ENCODE measurements at regions not wholly inside any gene's neighbourhood (a gene's known extent, or its start where the extent isn't known, plus 50 kb on each side); places are given as distances from the start of the nearest gene placed in this dataset.

DNA sequence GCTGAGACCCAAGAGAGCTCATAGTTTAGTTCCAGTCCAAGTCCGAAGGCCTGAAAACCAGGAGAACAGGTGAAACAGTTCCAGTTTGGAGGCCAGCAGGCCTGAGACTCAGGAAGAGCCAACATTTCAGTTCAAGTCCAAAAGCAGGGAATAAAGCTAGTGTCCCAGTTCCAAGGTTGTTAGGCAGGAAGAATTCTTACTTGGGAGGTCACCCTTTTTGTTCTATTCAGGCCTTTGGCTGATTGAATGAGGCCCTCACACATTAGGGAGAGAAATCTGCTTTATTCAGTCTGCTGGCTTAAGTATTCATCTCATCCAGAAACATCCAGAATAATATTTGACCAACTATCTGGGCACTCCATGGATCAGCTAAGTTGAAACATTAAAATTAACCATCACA, 294.6 kb downstream of the PCNX1 start:
- DNase-seq (ENCODE audit: low read depth in 1 of 2, low spot score in 1 of 2), result no peak

DNA sequence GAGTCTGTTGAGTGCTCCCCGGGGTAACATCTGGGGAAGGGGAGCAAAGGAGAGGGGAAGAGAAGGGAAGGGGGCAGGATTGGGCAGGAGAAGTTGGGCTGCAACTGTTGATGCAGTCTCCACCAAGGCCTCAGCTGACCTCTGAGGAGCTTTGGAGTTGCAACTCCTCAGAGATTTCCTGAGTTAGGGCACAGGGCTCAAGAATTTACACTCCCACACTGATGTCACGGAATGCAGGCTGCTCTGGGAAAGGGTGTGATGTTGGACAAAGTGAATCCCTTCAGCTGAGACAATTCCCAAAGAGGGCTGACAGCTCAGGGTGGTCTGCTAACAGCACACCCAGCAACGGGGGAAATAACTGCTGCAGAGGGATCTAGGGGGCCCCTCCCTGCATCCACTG, 295.6 kb downstream of the PCNX1 start:
- DNase-seq (ENCODE audit: low read depth in 1 of 2, low spot score in 1 of 2), result no peak

DNA sequence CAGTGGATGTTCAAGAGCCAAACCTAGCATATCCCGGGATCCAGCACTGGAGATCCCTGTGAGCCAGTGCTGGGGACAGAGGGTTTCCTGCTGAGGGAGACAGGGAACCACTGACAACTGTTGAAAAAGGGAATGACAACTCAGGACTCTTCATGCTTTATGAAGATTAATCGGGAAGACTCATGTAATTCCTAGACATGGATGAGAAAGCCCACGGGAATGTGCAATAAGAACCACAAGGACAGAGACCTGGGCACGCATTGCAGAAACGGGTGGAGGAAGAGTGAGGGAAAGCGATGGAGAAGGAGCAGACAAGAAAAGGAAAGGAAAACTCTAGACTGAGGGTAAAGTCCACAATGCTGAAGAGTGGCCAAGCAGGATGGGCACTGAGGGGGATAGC, 296.0 kb downstream of the PCNX1 start:
- DNase-seq (ENCODE audit: low read depth in 1 of 2, low spot score in 1 of 2), result no peak

DNA sequence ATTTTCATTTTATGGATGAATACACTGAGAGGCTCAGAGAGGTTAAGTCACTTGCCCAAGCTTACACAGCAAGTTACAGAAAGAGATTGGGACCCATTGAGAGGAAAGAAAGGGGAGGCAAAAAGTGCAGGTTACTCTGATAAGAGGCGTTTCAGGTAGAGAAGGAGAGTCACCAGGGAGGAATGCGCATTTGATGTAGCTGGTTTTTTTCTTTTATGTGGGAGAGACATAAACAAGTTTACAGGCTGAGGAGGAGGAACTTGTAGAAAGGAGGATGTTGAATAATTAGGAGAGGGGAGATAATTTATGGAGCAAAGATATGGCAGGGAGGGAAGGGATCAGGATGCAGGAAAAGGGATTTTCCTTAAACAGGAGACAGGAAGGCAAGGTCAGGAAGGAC, 297.0 kb downstream of the PCNX1 start:
- DNase-seq (ENCODE audit: low read depth in 1 of 2, low spot score in 1 of 2), result no peak

DNA sequence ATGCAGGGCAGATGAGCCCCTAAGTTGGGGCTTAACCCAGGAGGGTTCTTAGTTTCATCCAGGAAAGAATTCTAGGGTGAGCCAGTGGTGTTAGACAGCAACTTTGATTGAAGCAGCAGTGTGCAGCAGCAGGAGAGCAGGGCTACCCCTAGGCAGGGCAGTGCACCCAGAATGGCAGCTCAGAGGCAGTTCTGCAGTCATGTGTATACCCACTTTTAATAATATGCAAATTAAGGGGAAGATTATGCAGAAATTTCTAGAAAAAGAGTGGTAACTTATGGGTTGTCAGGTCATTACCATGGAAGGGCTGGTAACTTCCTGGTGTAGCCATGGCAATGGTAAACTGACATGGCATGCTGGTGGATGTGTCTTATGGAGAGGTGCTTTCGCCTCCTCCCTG, 297.5 kb downstream of the PCNX1 start:
- no peak for DNase-seq (ENCODE audit: low read depth in 1 of 2, low spot score in 1 of 2)

DNA sequence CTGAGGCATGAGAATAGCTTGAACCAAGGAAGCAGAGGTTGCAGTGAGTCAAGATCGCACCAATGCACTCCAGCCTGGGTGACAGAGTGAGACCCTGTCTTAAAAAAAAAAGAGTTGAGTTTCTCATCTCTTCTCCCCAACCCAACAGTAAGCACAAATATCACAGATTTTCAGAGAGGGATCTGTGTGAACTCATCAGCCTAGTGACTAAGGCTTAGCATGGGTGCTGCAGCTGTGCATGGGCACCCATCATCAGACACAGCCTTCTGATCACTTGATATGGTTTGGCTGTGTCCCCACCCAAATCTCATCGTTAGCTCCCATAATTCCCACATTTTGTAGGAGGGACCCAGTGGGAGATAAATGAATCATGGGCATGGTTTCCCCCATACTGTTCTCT, 298.9 kb downstream of the PCNX1 start:
- no peak for DNase-seq (ENCODE audit: low read depth in 1 of 2, low spot score in 1 of 2)

DNA sequence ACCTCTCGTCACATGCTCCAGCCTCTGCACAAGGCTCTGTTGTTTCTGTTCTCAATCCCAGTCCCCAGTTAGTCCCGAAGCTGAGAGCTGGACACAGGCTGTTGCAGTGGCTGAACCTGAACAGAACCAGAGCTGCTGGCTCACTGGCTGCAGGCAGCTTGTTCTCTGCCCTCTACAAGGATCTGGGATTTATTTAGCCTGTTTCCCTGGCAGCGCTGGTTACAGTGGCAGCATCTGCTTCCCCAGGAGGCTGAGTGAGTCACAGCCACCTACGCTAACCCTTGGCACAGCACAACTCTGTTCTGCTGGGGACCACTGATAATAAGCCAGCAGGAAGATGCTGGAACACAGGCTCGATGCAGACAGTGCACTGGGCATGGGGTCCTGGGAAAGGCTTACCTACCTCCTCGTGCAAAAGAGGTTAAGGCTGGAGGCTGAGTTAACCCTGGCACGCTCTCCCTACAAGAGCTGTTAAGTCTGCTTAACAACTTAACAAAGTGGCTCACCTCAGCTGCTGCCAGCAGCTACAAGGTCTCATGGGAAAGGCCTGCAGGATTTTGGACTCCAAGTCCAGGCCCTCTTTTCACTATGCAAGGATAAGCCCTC, 299.6 kb downstream of the PCNX1 start:
- DNase-seq (ENCODE audit: low read depth in 1 of 2, low spot score in 1 of 2), result no peak

DNA sequence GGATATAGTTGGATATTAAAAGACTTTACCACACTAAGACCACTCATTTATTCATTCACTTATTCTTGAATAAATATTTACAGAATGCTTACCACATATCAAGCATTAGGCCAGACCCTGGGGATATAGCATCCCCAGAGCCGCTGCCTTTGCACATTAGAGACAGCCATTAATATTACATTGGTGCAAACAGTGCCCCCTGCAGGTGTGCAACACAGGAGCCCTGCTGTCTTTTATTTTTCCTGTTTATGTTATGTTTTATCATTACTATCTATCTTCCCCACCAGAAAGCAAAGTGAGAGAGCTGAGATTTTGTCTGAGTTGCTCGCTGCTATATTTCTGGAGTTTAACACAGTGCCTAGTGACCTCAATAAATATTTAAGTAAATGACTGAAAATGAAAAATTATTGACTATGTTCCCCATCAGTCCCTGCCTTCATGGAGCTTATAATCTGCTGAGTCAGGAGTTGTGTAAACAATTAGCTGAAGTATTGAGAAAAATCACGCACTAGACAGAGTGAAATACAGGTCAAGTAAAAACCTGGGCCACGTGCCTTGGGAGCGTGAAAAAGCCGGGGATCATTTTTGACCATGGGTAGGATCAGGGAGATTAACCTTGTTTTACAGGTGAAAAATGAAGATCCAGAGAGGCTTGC, 301.6 kb downstream of the PCNX1 start:
- DNase-seq (ENCODE audit: low read depth in 1 of 2, low spot score in 1 of 2), result no peak

DNA sequence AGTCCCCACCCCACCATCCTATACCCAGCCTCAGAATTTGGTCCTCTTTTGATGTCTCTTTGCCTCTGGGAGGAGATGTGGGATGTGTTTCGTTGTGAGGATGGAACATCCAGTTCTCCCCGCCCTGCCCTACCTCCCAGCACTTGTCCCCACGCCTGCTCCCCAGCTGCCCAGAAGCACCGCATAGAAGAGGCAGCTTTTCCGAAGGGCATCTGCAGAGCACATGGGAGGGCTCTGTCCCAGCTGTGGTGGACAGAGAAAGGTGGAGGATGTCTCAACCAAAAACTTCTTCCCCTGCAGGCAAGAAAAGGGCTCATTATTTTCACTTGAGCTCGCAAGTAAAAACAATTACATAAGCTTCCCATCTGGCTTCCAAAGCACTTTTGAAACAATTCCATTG, 302.6 kb downstream of the PCNX1 start:
- no peak for DNase-seq (ENCODE audit: low read depth in 1 of 2, low spot score in 1 of 2)

DNA sequence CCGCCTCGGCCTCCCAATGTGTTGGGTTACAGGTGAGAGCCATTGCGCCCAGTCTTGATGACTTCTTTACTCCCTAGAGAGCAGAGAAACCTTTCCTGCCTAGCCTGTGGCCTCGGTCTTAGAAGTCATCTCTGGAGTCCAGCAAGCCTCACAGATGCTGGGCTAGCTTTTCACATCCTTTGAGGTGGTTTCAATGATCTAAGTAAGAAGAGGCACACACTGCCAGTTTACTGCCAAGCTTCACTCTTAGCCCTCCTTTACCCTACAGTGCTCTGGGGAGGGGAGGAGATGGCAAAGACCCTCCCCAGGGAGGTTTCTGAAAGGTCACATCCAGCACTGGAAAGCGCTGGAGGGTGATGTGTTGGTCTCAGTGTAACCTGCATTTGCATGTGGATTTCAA, 304.8 kb downstream of the PCNX1 start:
- no peak for DNase-seq (ENCODE audit: low read depth in 1 of 2, low spot score in 1 of 2)

DNA sequence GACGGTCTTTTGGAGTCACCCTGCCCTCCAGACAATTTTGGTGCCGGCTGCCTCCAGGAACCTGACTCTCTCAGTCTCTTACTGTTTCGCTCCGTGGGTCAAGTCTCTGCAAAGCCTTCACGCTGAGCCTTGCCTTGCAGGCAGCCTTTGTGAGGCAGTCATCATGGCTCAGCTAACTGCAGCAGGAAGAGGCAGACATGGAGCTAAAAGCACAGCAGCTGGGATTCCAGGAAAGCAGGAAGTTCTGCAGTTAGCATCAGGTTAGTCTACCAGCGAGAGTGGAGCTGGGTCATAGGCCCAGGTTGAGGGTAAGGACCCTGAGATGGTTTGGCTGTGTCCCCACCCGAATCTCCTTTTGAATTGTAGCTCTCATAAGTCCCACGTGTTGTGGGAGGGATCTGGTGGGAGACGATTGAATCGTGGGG, 305.4 kb downstream of the PCNX1 start:
- DNase-seq (ENCODE audit: low read depth in 1 of 2, low spot score in 1 of 2), result no peak

DNA sequence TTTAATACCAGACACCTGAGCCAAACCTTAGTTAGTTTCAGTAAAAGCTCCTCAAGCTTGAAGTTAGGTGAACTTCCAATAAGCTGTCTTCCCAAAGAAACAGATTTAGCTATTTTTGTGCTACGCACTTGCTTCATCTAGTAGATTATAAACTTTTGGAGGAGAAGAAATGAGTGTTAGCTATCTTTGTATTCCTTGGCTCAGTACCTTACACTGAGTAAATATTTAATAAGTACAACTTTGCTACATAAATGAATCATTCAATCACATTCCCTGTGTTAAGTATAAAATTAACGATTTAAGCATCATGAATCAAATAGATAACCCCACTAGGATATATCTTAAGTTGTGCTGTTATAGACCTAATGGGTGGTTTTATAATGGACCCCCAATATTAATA, 307.0 kb downstream of the PCNX1 start:
- DNase-seq (ENCODE audit: low read depth in 1 of 2, low spot score in 1 of 2), result no peak

DNA sequence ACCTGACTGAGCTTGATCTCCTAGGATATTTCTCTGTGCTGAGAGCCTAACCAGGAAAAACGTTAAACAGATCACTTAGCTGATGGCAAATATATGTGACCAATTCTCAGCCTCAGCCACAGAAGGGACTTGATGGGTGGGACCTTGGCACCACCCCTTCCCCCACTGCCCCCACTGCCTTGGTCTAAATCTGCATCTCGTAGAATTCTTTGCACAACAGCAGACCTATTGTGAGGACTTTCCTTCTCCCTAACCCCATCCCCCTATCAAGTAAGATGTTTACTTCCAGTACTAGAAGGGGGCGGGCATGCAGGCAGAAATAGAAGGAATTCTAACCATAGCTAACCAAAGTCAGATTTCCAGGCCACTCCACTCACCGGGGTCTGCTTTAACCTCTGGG, 313.2 kb downstream of the PCNX1 start:
- no peak for DNase-seq (ENCODE audit: low read depth in 1 of 2, low spot score in 1 of 2)

DNA sequence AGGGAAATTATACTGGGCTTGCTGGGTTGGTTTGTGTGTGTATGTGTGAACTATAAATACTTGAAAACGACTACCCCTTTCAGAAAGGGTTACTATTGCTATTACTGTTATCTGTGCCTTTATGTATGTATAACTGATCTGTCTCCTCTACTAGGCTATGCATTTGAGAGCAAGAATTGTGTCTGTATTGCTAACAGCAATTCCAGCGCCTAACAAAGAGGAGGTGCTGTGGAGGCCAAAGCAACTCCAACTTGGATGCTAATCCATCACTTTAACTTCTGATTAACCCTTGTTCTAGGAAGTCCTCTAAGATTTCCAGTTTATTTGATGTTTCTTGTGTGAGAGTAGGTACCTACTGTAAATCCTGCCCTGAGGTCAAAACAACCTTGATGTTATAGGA, 313.9 kb downstream of the PCNX1 start:
- no peak for DNase-seq (ENCODE audit: low read depth in 1 of 2, low spot score in 1 of 2)

DNA sequence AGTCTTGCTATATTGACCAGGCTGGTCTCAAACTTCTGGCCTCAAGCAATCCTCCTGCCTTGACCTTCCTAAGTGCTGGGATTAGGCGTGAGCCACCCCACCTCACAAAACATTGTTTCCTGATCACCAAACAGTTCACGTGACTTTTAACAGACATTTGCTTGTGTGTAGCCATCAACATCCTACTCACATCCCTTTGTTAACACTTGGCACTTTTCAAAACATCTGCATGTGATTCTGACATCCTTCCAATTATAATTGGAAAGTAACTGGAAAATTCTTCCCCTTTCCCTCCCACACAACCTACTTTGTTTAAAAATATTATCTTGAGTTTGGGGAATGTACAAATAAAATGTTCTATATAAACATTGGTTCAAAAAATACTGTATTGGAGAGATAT, 317.9 kb downstream of the PCNX1 start:
- no peak for DNase-seq (ENCODE audit: low read depth in 1 of 2, low spot score in 1 of 2)

DNA sequence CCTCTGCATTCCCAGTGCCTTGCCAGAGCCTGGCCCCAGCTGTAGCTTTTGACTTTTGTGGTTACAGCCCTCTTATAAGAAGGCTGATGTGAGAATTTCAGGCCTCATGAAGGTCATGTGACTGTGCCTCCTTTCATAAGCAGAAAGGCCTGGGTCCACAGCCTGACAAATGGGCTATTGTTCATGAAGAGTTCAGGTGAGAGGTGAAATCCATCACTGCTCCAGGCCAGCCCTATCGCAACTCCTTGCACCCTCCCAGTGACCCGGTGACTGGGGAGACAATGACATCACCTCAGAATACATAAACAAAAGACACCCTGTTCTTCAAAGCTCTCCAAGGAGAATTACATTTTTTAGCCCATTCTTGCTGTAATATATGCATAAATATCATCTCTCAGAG, 321.5 kb downstream of the PCNX1 start:
- DNase-seq (ENCODE audit: low read depth in 1 of 2, low spot score in 1 of 2), result no peak

DNA sequence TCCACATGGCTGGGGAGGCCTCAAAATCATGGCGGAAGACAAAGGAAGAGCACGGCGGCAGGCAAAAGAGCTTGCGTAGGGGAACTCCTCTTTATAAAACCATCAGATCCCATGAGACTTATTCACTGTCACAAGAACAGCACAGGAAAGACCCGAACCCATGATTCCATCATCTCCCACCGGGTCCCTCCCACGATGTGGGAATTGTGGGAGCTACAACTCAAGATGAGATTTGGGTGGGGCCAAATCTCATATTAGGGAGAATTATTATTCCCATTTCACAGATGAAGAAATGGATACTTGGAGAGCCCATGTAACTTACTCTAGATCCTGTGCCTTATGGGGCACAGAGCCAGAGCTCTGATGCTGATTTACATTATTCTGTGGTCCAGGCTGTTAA, 322.6 kb downstream of the PCNX1 start:
- no peak for DNase-seq (ENCODE audit: low read depth in 1 of 2, low spot score in 1 of 2)

DNA sequence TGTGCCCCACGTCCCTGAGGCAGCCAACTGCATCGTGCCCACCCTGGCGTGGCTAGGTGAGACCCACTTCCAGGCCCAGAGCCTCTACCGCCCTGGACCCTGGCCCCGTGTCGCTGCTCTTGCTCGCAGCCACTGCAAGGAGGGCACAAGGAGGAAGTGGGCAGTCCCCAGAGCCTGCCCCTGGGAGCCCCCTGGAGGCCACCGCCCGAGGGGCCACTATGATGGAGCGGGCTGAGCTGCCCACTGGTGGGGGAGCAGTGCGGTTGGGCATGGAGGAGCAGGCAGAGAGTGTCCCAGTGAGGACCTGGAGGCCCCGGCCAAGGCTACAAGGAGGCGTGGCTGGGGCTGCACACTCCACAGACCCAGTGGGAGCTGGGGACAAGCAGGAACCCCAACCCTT, 323.6 kb downstream of the PCNX1 start:
- DNase-seq (ENCODE audit: low read depth in 1 of 2, low spot score in 1 of 2), result no peak

DNA sequence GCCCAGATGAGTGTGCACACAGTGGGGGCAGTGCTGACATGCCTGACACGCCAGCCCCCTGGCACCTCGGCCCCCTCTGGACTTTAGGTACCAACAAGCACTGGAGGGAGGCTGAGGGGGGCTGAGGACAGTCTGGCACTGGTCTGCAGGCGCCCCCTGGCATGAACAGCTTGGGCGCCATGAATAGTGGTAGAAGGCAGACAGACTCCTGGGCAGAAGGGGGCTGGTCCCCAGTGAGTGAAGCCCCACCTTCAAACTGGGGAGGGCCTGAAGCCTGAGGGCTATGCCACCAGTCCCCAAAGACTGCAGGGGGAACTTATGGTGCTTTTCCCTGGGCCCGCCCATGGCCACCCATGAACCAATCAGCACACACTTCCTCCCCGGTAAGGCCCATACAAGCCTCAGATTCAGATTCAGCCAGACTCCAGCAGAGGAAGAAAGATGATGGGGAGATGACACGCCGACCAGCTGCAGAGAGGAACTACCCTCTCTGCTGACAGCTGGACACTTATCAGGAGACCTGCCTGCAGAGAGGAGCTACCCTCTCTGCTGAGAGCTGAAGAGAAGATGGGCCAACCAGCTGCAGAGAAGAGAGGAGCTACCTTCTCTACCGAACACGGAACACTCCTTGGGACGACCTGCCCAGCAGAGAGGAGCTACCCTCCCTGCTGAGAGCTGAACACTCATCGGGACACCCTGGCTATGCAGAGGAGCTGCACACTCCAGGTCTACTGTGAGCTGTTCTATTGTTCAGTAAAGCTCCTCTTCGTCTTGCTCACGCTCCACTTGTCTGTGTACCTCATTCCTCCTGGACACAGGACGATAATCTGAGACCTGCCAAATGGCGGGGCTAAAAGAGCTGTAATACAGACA, 324.5 kb downstream of the PCNX1 start:
- no peak for DNase-seq (ENCODE audit: low read depth in 1 of 2, low spot score in 1 of 2)

DNA sequence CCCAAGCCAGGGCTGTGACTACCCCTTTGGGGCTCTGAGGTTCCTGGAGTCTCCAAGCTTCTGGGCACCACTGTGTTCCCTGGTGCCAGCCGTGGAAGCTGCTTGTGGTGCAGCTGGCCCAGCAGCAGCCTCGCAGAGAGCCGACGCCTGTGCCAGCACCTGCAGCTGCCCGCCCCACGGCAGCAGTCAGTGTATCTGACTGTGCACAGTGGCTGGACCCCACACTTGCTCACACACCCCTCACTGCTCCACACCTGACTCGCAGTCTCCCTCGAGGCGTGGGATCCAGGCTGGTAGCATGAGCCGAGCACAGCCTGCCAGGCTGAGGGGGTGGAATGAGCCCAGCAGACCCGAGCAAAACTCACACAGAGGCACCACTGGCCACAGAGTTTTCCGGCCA, 325.2 kb downstream of the PCNX1 start:
- no peak for DNase-seq (ENCODE audit: low read depth in 1 of 2, low spot score in 1 of 2)

DNA sequence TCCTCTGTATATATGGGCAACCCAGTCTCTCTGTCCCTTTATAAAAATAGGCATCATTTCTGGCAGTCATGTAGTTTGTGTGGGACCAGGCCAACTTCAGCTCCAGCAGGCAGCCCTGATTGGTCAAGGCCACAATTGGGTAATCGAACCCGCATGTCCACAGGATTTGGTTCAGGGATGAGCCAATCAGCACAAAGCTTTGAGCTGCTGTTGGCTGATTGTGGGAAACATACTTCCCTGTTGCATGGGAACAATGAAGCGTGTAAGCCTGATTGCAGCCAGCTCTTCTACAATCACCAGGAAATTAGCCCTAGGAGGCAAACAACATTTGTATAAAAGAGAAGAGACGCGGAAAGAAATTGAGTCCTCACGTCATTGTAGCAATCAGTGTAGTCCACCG, 328.6 kb downstream of the PCNX1 start:
- DNase-seq (ENCODE audit: low read depth in 1 of 2, low spot score in 1 of 2), result no peak

DNA sequence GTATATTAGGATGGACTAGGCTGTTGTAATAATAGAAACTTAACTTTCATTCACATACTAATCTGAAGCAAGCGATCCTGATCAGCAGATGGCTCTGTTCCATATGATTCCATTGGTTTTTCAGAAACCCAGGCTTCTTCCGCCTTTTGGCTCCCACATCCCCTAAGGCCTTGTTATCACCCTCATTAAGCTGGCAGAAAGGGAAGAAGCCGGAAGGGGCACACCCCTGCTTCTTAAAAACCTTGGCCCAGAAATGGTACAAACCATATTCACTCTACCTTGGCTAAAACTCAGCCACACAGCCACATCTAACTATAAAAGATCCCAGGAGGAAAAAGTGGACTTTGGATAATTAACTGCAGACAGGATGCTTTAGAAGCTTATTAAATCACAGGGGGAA, 329.2 kb downstream of the PCNX1 start:
- no peak for DNase-seq (ENCODE audit: low read depth in 1 of 2, low spot score in 1 of 2)

All from activated T-helper 1 cell treated with anti-CD3 and anti-CD28 coated beads, Interleukin-2, amount 50 U/mL, for 16 hours (primary cell).